ENCODE measurements at regions not wholly inside any gene's neighbourhood (a gene's known extent, or its start where the extent isn't known, plus 50 kb on each side); places are given as distances from the start of the nearest gene placed in this dataset.

- no peaks in the 10 kb centered on the region for H3K27me3 ChIP-seq
- TF ChIP-seq CTCF (IDR thresholded peaks at IDR 0.05): no peak
- no peak for TF ChIP-seq POLR2A (IDR thresholded peaks at IDR 0.05)
- no peak for TF ChIP-seq POLR2AphosphoS5 (IDR thresholded peaks at IDR 0.05)
- no peak overlapping the region for H3K27ac ChIP-seq
- H3K9me3 ChIP-seq: peaks cover 0 to 13% of the 10 kb centered on the region in 2 donors
- no peak for DNase-seq (ENCODE audit: low spot score in 2 of 2)
- no peak overlapping the region for H3K4me3 ChIP-seq
- H3K4me1 ChIP-seq: no peaks in the 10 kb centered on the region
- intact Hi-C loops (cut with DNase I; ENCODE audit: low total_unique reads): no loop called here
- no peaks in the 10 kb centered on the region for H3K36me3 ChIP-seq
Observed at GRCh38 chr4:27819246-27819645, 958.6 kb downstream of the STIM2 start.

- no peaks in the 10 kb centered on the region for H3K36me3 ChIP-seq
- no peaks in the 10 kb centered on the region for H3K4me1 ChIP-seq
- intact Hi-C loops (cut with DNase I; ENCODE audit: low total_unique reads): no loop called here
- H3K9me3 ChIP-seq: no peaks in the 10 kb centered on the region
- TF ChIP-seq POLR2A (IDR thresholded peaks at IDR 0.05): no peak
- no peak for TF ChIP-seq POLR2AphosphoS5 (IDR thresholded peaks at IDR 0.05)
- TF ChIP-seq CTCF (IDR thresholded peaks at IDR 0.05): no peak
- H3K27ac ChIP-seq: no peak overlapping the region
- no peak overlapping the region for H3K4me3 ChIP-seq
- no peaks in the 10 kb centered on the region for H3K27me3 ChIP-seq
- no peak for DNase-seq (ENCODE audit: low spot score in 2 of 2)
Observed at GRCh38 chr4:27828843-27829242, 968.2 kb downstream of the STIM2 start.

DNA sequence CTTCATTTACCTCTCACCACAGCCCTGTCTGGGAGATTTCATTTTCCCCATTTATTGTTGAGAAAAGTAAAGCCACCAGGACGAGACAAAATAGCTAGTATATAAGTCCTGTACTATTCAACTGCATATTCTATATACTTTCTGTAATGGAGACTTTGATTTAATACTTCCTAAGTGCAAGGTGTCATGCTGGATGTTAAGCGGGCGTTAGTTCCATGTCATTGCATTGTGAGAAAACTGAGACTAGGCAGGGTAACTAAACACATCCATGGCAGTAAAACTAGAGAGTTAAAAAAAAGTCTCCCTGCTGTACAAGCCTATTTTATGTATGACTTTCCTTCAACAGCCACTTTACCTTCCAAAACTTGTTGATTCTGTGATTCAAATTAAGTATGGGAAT is 969.6 kb downstream of the STIM2 start:
- Histone ChIP-seq H3K4me3 (no peak overlapping the region), H3K9me3 (no peaks in the 10 kb centered on the region), H3K27ac (no peak overlapping the region), H3K27me3 (no peaks in the 10 kb centered on the region), H3K36me3 (no peaks in the 10 kb centered on the region), H3K4me1 (no peaks in the 10 kb centered on the region)
- no peak for DNase-seq (ENCODE audit: low spot score in 2 of 2)
- intact Hi-C loops (cut with DNase I; ENCODE audit: low total_unique reads): no loop called here
- no peak for TF ChIP-seq POLR2AphosphoS5 (IDR thresholded peaks at IDR 0.05)
- TF ChIP-seq POLR2A (IDR thresholded peaks at IDR 0.05): no peak
- TF ChIP-seq CTCF (IDR thresholded peaks at IDR 0.05): no peak

GRCh38 chr4:27835851-27836250 is 975.2 kb downstream of the STIM2 start:
- no peak overlapping the region for H3K4me3 ChIP-seq
- no peak for DNase-seq (ENCODE audit: low spot score in 2 of 2)
- H3K27me3 ChIP-seq: no peaks in the 10 kb centered on the region
- intact Hi-C loops (cut with DNase I; ENCODE audit: low total_unique reads): no loop called here
- H3K27ac ChIP-seq: no peak overlapping the region
- no peaks in the 10 kb centered on the region for H3K4me1 ChIP-seq
- no peaks in the 10 kb centered on the region for H3K36me3 ChIP-seq
- no peaks in the 10 kb centered on the region for H3K9me3 ChIP-seq
- no peak for TF ChIP-seq POLR2A (IDR thresholded peaks at IDR 0.05)
- no peak for TF ChIP-seq CTCF (IDR thresholded peaks at IDR 0.05)
- no peak for TF ChIP-seq POLR2AphosphoS5 (IDR thresholded peaks at IDR 0.05)

- DNase-seq (ENCODE audit: low spot score in 2 of 2): no peak
- Histone ChIP-seq H3K4me1 (no peaks in the 10 kb centered on the region), H3K4me3 (no peak overlapping the region), H3K27me3 (no peaks in the 10 kb centered on the region), H3K9me3 (no peaks in the 10 kb centered on the region), H3K27ac (no peak overlapping the region), H3K36me3 (no peaks in the 10 kb centered on the region)
- no peak for TF ChIP-seq POLR2A (IDR thresholded peaks at IDR 0.05)
- no peak for TF ChIP-seq CTCF (IDR thresholded peaks at IDR 0.05)
- no peak for TF ChIP-seq POLR2AphosphoS5 (IDR thresholded peaks at IDR 0.05)
- intact Hi-C loops (cut with DNase I; ENCODE audit: low total_unique reads): no loop called here
Observed at GRCh38 chr4:27836523-27836922, 975.9 kb downstream of the STIM2 start.
